H1 (cell line): ENCODE measurements at regions not wholly inside any gene's neighbourhood (a gene's known extent, or its start where the extent isn't known, plus 50 kb on each side); places are given as distances from the start of the nearest gene placed in this dataset.

ENCODE experiments used
- CTCF ChIA-PET: fragments of 300-600 bp; sonication (Branson Sonifier 250); formaldehyde crosslinking; loops from one replicate; lab custom pipeline; 2021; ENCODE audit not compliant: partially characterized antibody; lab: Charles Lee
- POLR2A ChIA-PET: fragments of 300-600 bp; sonication (Branson Sonifier 250); formaldehyde crosslinking; loops from one replicate; lab custom pipeline; 2021; ENCODE audit warnings: inconsistent platforms; ENCODE audit not compliant: partially characterized antibody; lab: Charles Lee
- DNase-seq, 2 experiments: peaks; one replicate each; pipeline versions ENCODE4 v3.0.0 to v3.0.0-alpha.2; 2010 to 2022; ENCODE audit warnings: low spot score in 2 of 2, low read depth in 1 of 2, mixed read lengths in 1 of 2
- FAIRE-seq: peaks from 2 replicates; lab custom pipeline; 2011; peaks lifted over from hg19 to GRCh38; lab: Jason Lieb, UNC
- H2AFZ ChIP-seq: 2 replicates; pipeline ENCODE4 v1.8.1; 2012; ENCODE audit warnings: low read length, inconsistent platforms
- H2AK5ac ChIP-seq: 2 replicates; pipeline ENCODE4 v1.6.1; 2013; ENCODE audit warnings: low read depth, low read length
- H2BK120ac ChIP-seq: replicated peaks from 2 replicates; pipeline ENCODE3; 2013; ENCODE audit warnings: low read depth, low read length, inconsistent platforms
- H2BK12ac ChIP-seq: 2 replicates; pipeline ENCODE4 v1.6.1; 2013; ENCODE audit warnings: low read depth, low read length
- H2BK15ac ChIP-seq: 2 replicates; pipeline ENCODE4 v1.6.1; 2013; ENCODE audit warnings: low read length
- H2BK20ac ChIP-seq: 2 replicates; pipeline ENCODE4 v1.6.1; 2013; ENCODE audit warnings: low read length
- H2BK5ac ChIP-seq: 2 replicates; pipeline ENCODE4 v1.6.1; 2013; ENCODE audit warnings: low read depth, low read length
- H3K14ac ChIP-seq: 2 replicates; pipeline ENCODE4 v1.6.1; 2013; ENCODE audit warnings: inconsistent platforms; ENCODE audit not compliant: insufficient read length
- H3K18ac ChIP-seq: 2 replicates; pipeline ENCODE4 v1.6.1; 2013; ENCODE audit warnings: low read length; ENCODE audit errors: extremely low read depth
- H3K23ac ChIP-seq: 2 replicates; pipeline ENCODE4 v1.6.1; 2013; ENCODE audit warnings: inconsistent platforms; ENCODE audit not compliant: insufficient read length
- H3K23me2 ChIP-seq: 2 replicates; pipeline ENCODE4 v1.6.1; 2013; ENCODE audit warnings: low read depth, low read length
- H3K27ac ChIP-seq: 2 replicates; pipeline ENCODE4 v1.6.1; 2011; ENCODE audit warnings: low read depth, low read length, inconsistent platforms
- H3K27me3 ChIP-seq, 4 experiments: replicated peaks in 1 of 4; 1 replicate in 1 of 4; 2 replicates in 3 of 4; pipeline versions ENCODE4 v1.6.1 to v1.8.1; 2011 to 2013; ENCODE audit warnings: low read length in 3 of 4, mild to moderate bottlenecking in 3 of 4, inconsistent platforms in 2 of 4, mixed read lengths in 2 of 4, moderate library complexity in 1 of 4; ENCODE audit not compliant: control insufficient read depth in 3 of 4, insufficient read depth in 3 of 4; ENCODE audit errors: extremely low read depth in 1 of 4
- H3K36me3 ChIP-seq, 4 experiments: 2 replicates each; pipeline versions ENCODE4 v1.6.1 to v1.8.1; 2011 to 2013; ENCODE audit warnings: mild to moderate bottlenecking in 4 of 4, low read length in 3 of 4, moderate library complexity in 2 of 4, control low read depth in 1 of 4, inconsistent platforms in 1 of 4; ENCODE audit not compliant: insufficient read depth in 4 of 4, control insufficient read depth in 2 of 4
- H3K4ac ChIP-seq: replicated peaks from 2 replicates; pipeline ENCODE3; 2013; ENCODE audit warnings: low read length, low read depth, mixed read lengths, inconsistent platforms; ENCODE audit not compliant: insufficient read length
- H3K4me1 ChIP-seq, 4 experiments: replicated peaks in 1 of 4; 1 replicate in 1 of 4; 2 replicates in 3 of 4; pipeline versions ENCODE4 v1.6.1 to v1.8.1; 2011 to 2013; ENCODE audit warnings: low read length in 3 of 4, inconsistent platforms in 2 of 4, mixed read lengths in 1 of 4; ENCODE audit not compliant: insufficient read depth in 4 of 4, control insufficient read depth in 3 of 4
- H3K4me2 ChIP-seq, 2 experiments: 2 replicates each; pipeline versions ENCODE4 v1.6.1 to v1.8.1; 2011 to 2013; ENCODE audit warnings: low read depth in 2 of 2, low read length in 2 of 2, control low read depth in 1 of 2, inconsistent platforms in 1 of 2, mild to moderate bottlenecking in 1 of 2; ENCODE audit not compliant: insufficient read depth in 1 of 2
- H3K4me3 ChIP-seq, 4 experiments: fragments of 200-600, 300-600 bp in 1 of 4; sonication (generic), shearing (Covaris generic), sonication (Bioruptor Twin) in 1 of 4; 2 replicates each; pipeline versions ENCODE4 v1.5.1 to v1.8.1; 2011 to 2016; ENCODE audit warnings: low read length in 4 of 4, low read depth in 3 of 4, control low read depth in 2 of 4, inconsistent platforms in 2 of 4, mild to moderate bottlenecking in 2 of 4, mixed read lengths in 1 of 4, moderate library complexity in 1 of 4; ENCODE audit not compliant: insufficient read depth in 2 of 4; ENCODE audit errors: extremely low read depth in 1 of 4
- H3K56ac ChIP-seq: replicated peaks from 2 replicates; pipeline ENCODE3; 2013; ENCODE audit warnings: low read depth, mild to moderate bottlenecking, mixed read lengths, low read length, inconsistent platforms; ENCODE audit not compliant: insufficient read length
- H3K79me1 ChIP-seq: 2 replicates; pipeline ENCODE4 v1.6.1; 2013; ENCODE audit warnings: low read depth, low read length, control low read depth
- H3K79me2 ChIP-seq, 2 experiments: 2 replicates each; pipeline versions ENCODE4 v1.6.1 to v1.8.1; 2012 to 2013; ENCODE audit warnings: low read length in 2 of 2, mild to moderate bottlenecking in 2 of 2, inconsistent platforms in 1 of 2; ENCODE audit not compliant: insufficient read depth in 2 of 2, control insufficient read depth in 1 of 2
- H3K9ac ChIP-seq, 4 experiments: replicated peaks in 1 of 4; 1 replicate in 1 of 4; 2 replicates in 3 of 4; pipeline versions ENCODE4 v1.6.1 to v1.8.1; 2011 to 2013; ENCODE audit warnings: low read depth in 3 of 4, low read length in 3 of 4, control low read depth in 2 of 4, mild to moderate bottlenecking in 2 of 4, moderate library complexity in 2 of 4, inconsistent platforms in 1 of 4; ENCODE audit errors: extremely low read depth in 1 of 4
- H3K9me3 ChIP-seq, 2 experiments: 2 replicates each; pipeline versions ENCODE4 v1.6.1 to v1.8.1; 2012 to 2013; ENCODE audit warnings: mild to moderate bottlenecking in 2 of 2, moderate library complexity in 2 of 2, control low read depth in 1 of 2, inconsistent platforms in 1 of 2, low read depth in 1 of 2, low read length in 1 of 2, mixed read lengths in 1 of 2; ENCODE audit not compliant: insufficient read depth in 2 of 2
- H4K20me1 ChIP-seq, 2 experiments: replicated peaks in 1 of 2; 2 replicates each; pipeline versions ENCODE3 to v1.8.1; 2011 to 2013; ENCODE audit warnings: inconsistent platforms in 2 of 2, low read length in 2 of 2, mild to moderate bottlenecking in 1 of 2; ENCODE audit not compliant: insufficient read depth in 2 of 2, control insufficient read depth in 1 of 2
- H4K5ac ChIP-seq: 2 replicates; pipeline ENCODE4 v1.6.1; 2013; ENCODE audit warnings: low read length, low read depth, mixed read lengths, inconsistent platforms; ENCODE audit not compliant: insufficient read length
- H4K8ac ChIP-seq: 2 replicates; pipeline ENCODE4 v1.8.0; 2013; ENCODE audit warnings: mild to moderate bottlenecking, moderate library complexity, low read length, inconsistent platforms; ENCODE audit not compliant: insufficient read depth; ENCODE audit errors: extremely low read depth
- H4K91ac ChIP-seq: replicated peaks from 2 replicates; pipeline ENCODE3; 2013; ENCODE audit warnings: low read length, mixed read lengths, inconsistent platforms; ENCODE audit not compliant: insufficient read length
- CBX5 ChIP-seq: fragments of 300-800, 300-1000 bp; sonication (generic); IDR thresholded peaks from 2 replicates; pipeline ENCODE4 v1.7.1; 2016; ENCODE audit warnings: antibody characterized with exemption, low read length, low read depth
- CEBPB ChIP-seq: IDR thresholded peaks from 2 replicates; pipeline ENCODE4 v1.6.1; 2012; ENCODE audit warnings: low read depth, low read length
- JUND ChIP-seq: IDR thresholded peaks from 2 replicates; pipeline ENCODE4 v1.6.1; 2011; ENCODE audit warnings: mild to moderate bottlenecking, improper control_type of control experiment, low read length
- MAFK ChIP-seq: IDR thresholded peaks from 2 replicates; pipeline ENCODE4 v1.6.1; 2012; ENCODE audit warnings: low read depth, mild to moderate bottlenecking, improper control_type of control experiment, low read length
- POLR2AphosphoS5 ChIP-seq: IDR thresholded peaks from 2 replicates; pipeline ENCODE4 v1.6.1; 2011; ENCODE audit warnings: low read depth, low read length
- SP2 ChIP-seq: IDR thresholded peaks from 2 replicates; pipeline ENCODE4 v1.6.1; 2012; ENCODE audit warnings: mild to moderate bottlenecking, low read length, inconsistent platforms
- SP4 ChIP-seq: IDR thresholded peaks from 2 replicates; pipeline ENCODE4 v1.6.1; 2012; ENCODE audit warnings: low read length, inconsistent platforms
- TAF1 ChIP-seq: IDR thresholded peaks from 2 replicates; pipeline ENCODE4 v1.6.1; 2011; ENCODE audit warnings: mild to moderate bottlenecking, low read depth, low read length
- WGBS, 2 experiments: shearing (Covaris generic) in 1 of 2; methylation state at CpG; one replicate each; pipeline versions ENCODE4 v1.1.6 to v1.1.7; 2013 to 2015; ENCODE audit warnings: low lambda C conversion rate in 2 of 2, mixed read lengths in 2 of 2, inconsistent platforms in 1 of 2, low coverage in 1 of 2, missing lambda C conversion rate in 1 of 2; ENCODE audit not compliant: insufficient replicate concordance in 2 of 2, insufficient coverage in 1 of 2, insufficient read length in 1 of 2; ENCODE audit errors: extremely low coverage in 1 of 2, missing lambda C conversion rate in 1 of 2; 5-methylcytosine and 5-hydroxymethylcytosine counted together

GRCh38 chr4:17218786-17219185, 293.1 kb downstream of the QDPR start:
- Histone ChIP-seq H4K20me1 (no peaks in the 10 kb centered on the region), H3K4me2 (no peak overlapping the region), H3K4ac (no peak overlapping the region), H3K4me1 (no peaks in the 10 kb centered on the region), H3K9me3 (peaks cover 14 to 18% of the 10 kb centered on the region in 2 experiments), H3K36me3 (no peaks in the 10 kb centered on the region), H3K79me2 (no peaks in the 10 kb centered on the region), H4K8ac (no peak overlapping the region), H3K79me1 (no peaks in the 10 kb centered on the region), H3K23me2 (no peaks in the 10 kb centered on the region), H2BK12ac (no peak overlapping the region), H3K14ac (no peak overlapping the region), H3K9ac (no peak overlapping the region), H3K23ac (no peak overlapping the region), H2AK5ac (no peak overlapping the region), H2BK20ac (no peak overlapping the region), H3K4me3 (no peak overlapping the region), H3K27ac (no peak overlapping the region), H3K56ac (no peak overlapping the region), H3K27me3 (no peaks in the 10 kb centered on the region), H2BK15ac (no peak overlapping the region), H4K91ac (no peak overlapping the region), H2BK5ac (no peak overlapping the region), H3K18ac (no peak overlapping the region), H2BK120ac (no peak overlapping the region), H2AFZ (no peak overlapping the region), H4K5ac (no peak overlapping the region)
- POLR2A ChIA-PET: no interaction called here
- CTCF ChIA-PET: interaction anchor here (1.2 kb wide), 1 partner anchor 46 kb away, joined by 5 read pairs; no protein-coding TSS in a partner anchor
- FAIRE-seq: no peak
- DNase-seq: no peak
- WGBS, 2 experiments: 85% methylated on average over 3 of the region's 3 CpGs; no CpG with 5 or more reads in 1 of the 2 experiments
- TF ChIP-seq JUND (no peak), TAF1 (no peak), SP2 (no peak), CEBPB (no peak), MAFK (no peak), POLR2AphosphoS5 (no peak), SP4 (no peak), CBX5 (no peak)
